ENCODE measurements at regions not wholly inside any gene's neighbourhood (a gene's known extent, or its start where the extent isn't known, plus 50 kb on each side); places are given as distances from the start of the nearest gene placed in this dataset.
A peak's percentile ranks its signal among the peaks of the same experiment; 100 is the strongest.

- Mint-ChIP-seq H3K36me3 (ENCODE audit: low read depth) (no peaks in the 10 kb centered on the region), H3K4me1 (peaks cover 18% of the 10 kb centered on the region), H3K27ac (no peak overlapping the region), H3K4me3 (no peak overlapping the region), H3K27me3 (no peaks in the 10 kb centered on the region)
- DNase-seq, result no peak
- no peaks in the 10 kb centered on the region for H3K9me3 ChIP-seq (ENCODE audit: control insufficient read depth, low read length, poor library complexity, severe bottlenecking)
- ATAC-seq, result peak; percentile 35
These were observed 642.8 kb upstream of the DIPK2B start for GRCh38 chrX:45843518-45843917.

GRCh38 chrX:45842926-45843315 lies 642.2 kb upstream of the DIPK2B start:
- DNase-seq (no peak), ATAC-seq (no peak)
- peak overlapping the region; percentile 79 for H3K27ac Mint-ChIP-seq
- H3K9me3 ChIP-seq (ENCODE audit: control insufficient read depth, low read length, poor library complexity, severe bottlenecking), result no peaks in the 10 kb centered on the region
- no peaks in the 10 kb centered on the region for H3K27me3 Mint-ChIP-seq
- H3K4me1 Mint-ChIP-seq, result peaks cover 17% of the 10 kb centered on the region
- no peak overlapping the region for H3K4me3 Mint-ChIP-seq
- H3K36me3 Mint-ChIP-seq (ENCODE audit: low read depth), result no peaks in the 10 kb centered on the region

- Mint-ChIP-seq H3K4me1 (peaks cover 15% of the 10 kb centered on the region), H3K27me3 (no peaks in the 10 kb centered on the region), H3K27ac (peak overlapping the region; percentile 79), H3K36me3 (ENCODE audit: low read depth) (no peaks in the 10 kb centered on the region), H3K4me3 (no peak overlapping the region)
- ATAC-seq (no peak), DNase-seq (no peak)
- H3K9me3 ChIP-seq (ENCODE audit: control insufficient read depth, low read length, poor library complexity, severe bottlenecking), result no peaks in the 10 kb centered on the region
These were observed 641.7 kb upstream of the DIPK2B start for GRCh38 chrX:45842207-45842925.

- H3K9me3 ChIP-seq (ENCODE audit: control insufficient read depth, low read length, poor library complexity, severe bottlenecking), result no peaks in the 10 kb centered on the region
- no peaks in the 10 kb centered on the region for H3K27me3 Mint-ChIP-seq
- no peak for DNase-seq
- ATAC-seq, result no peak
- H3K4me1 Mint-ChIP-seq, result peaks cover 15% of the 10 kb centered on the region
- H3K36me3 Mint-ChIP-seq (ENCODE audit: low read depth), result no peaks in the 10 kb centered on the region
- no peak overlapping the region for H3K4me3 Mint-ChIP-seq
- no peak overlapping the region for H3K27ac Mint-ChIP-seq
These were observed 639.8 kb upstream of the DIPK2B start for GRCh38 chrX:45840411-45840950.

GRCh38 chrX:45830343-45830742 lies 629.7 kb upstream of the DIPK2B start:
- H3K27me3 Mint-ChIP-seq, result no peaks in the 10 kb centered on the region
- DNase-seq (no peak), ATAC-seq (no peak)
- H3K27ac Mint-ChIP-seq, result peak overlapping the region; percentile 68
- H3K36me3 Mint-ChIP-seq (ENCODE audit: low read depth), result no peaks in the 10 kb centered on the region
- no peaks in the 10 kb centered on the region for H3K9me3 ChIP-seq (ENCODE audit: control insufficient read depth, low read length, poor library complexity, severe bottlenecking)
- H3K4me3 Mint-ChIP-seq, result peak overlapping the region; percentile 28
- H3K4me1 Mint-ChIP-seq, result peaks cover 18% of the 10 kb centered on the region

GRCh38 chrX:45824471-45824870 lies 623.8 kb upstream of the DIPK2B start:
- H3K27ac Mint-ChIP-seq, result peak overlapping the region; percentile 51
- ATAC-seq (peak; percentile 58), DNase-seq (peak in 1 of 3 donors; percentile 13)
- H3K27me3 Mint-ChIP-seq, result no peaks in the 10 kb centered on the region
- H3K36me3 Mint-ChIP-seq (ENCODE audit: low read depth), result no peaks in the 10 kb centered on the region
- H3K4me1 Mint-ChIP-seq, result peaks cover 2% of the 10 kb centered on the region
- no peak overlapping the region for H3K4me3 Mint-ChIP-seq
- no peaks in the 10 kb centered on the region for H3K9me3 ChIP-seq (ENCODE audit: control insufficient read depth, low read length, poor library complexity, severe bottlenecking)

GRCh38 chrX:45823536-45823935 lies 622.9 kb upstream of the DIPK2B start:
- Mint-ChIP-seq H3K27me3 (no peaks in the 10 kb centered on the region), H3K27ac (no peak overlapping the region), H3K4me1 (peaks cover 2% of the 10 kb centered on the region), H3K36me3 (ENCODE audit: low read depth) (peaks cover 2% of the 10 kb centered on the region), H3K4me3 (no peak overlapping the region)
- ATAC-seq (no peak), DNase-seq (no peak)
- H3K9me3 ChIP-seq (ENCODE audit: control insufficient read depth, low read length, poor library complexity, severe bottlenecking), result no peaks in the 10 kb centered on the region

- H3K4me3 Mint-ChIP-seq, result no peak overlapping the region
- H3K9me3 ChIP-seq (ENCODE audit: control insufficient read depth, low read length, poor library complexity, severe bottlenecking), result no peaks in the 10 kb centered on the region
- peaks cover 2% of the 10 kb centered on the region for H3K4me1 Mint-ChIP-seq
- H3K27ac Mint-ChIP-seq, result no peak overlapping the region
- DNase-seq (no peak), ATAC-seq (no peak)
- H3K36me3 Mint-ChIP-seq (ENCODE audit: low read depth), result peaks cover 2% of the 10 kb centered on the region
- H3K27me3 Mint-ChIP-seq, result no peaks in the 10 kb centered on the region
These were observed 621.4 kb upstream of the DIPK2B start for GRCh38 chrX:45822124-45822523.

GRCh38 chrX:45818913-45819312 lies 618.2 kb upstream of the DIPK2B start:
- Mint-ChIP-seq H3K4me3 (no peak overlapping the region), H3K36me3 (ENCODE audit: low read depth) (peaks cover 2% of the 10 kb centered on the region), H3K27me3 (no peaks in the 10 kb centered on the region), H3K4me1 (peaks cover 2% of the 10 kb centered on the region), H3K27ac (peak overlapping the region; percentile 51)
- ATAC-seq (no peak), DNase-seq (no peak)
- no peaks in the 10 kb centered on the region for H3K9me3 ChIP-seq (ENCODE audit: control insufficient read depth, low read length, poor library complexity, severe bottlenecking)

GRCh38 chrX:45815441-45815840 lies 614.8 kb upstream of the DIPK2B start:
- H3K27me3 Mint-ChIP-seq, result no peaks in the 10 kb centered on the region
- ATAC-seq, result no peak
- no peak for DNase-seq
- H3K4me1 Mint-ChIP-seq, result peaks cover 20% of the 10 kb centered on the region
- no peak overlapping the region for H3K4me3 Mint-ChIP-seq
- no peaks in the 10 kb centered on the region for H3K9me3 ChIP-seq (ENCODE audit: control insufficient read depth, low read length, poor library complexity, severe bottlenecking)
- H3K27ac Mint-ChIP-seq, result no peak overlapping the region
- peaks cover 2% of the 10 kb centered on the region for H3K36me3 Mint-ChIP-seq (ENCODE audit: low read depth)

GRCh38 chrX:45811326-45811725 lies 610.6 kb upstream of the DIPK2B start:
- Mint-ChIP-seq H3K4me1 (peaks cover 41% of the 10 kb centered on the region), H3K27me3 (no peaks in the 10 kb centered on the region), H3K27ac (peak overlapping the region; percentile 74), H3K4me3 (no peak overlapping the region), H3K36me3 (ENCODE audit: low read depth) (no peaks in the 10 kb centered on the region)
- ATAC-seq (no peak), DNase-seq (no peak)
- no peaks in the 10 kb centered on the region for H3K9me3 ChIP-seq (ENCODE audit: control insufficient read depth, low read length, poor library complexity, severe bottlenecking)

GRCh38 chrX:45807572-45808425 lies 607.1 kb upstream of the DIPK2B start:
- Mint-ChIP-seq H3K27ac (peak overlapping the region; percentile 93), H3K27me3 (no peaks in the 10 kb centered on the region), H3K4me3 (peak overlapping the region; percentile 84), H3K36me3 (ENCODE audit: low read depth) (no peaks in the 10 kb centered on the region), H3K4me1 (peaks cover 44% of the 10 kb centered on the region)
- ATAC-seq (no peak), DNase-seq (no peak)
- H3K9me3 ChIP-seq (ENCODE audit: control insufficient read depth, low read length, poor library complexity, severe bottlenecking), result no peaks in the 10 kb centered on the region

GRCh38 chrX:45806410-45807121 lies 605.9 kb upstream of the DIPK2B start:
- H3K4me3 Mint-ChIP-seq, result peak overlapping the region; percentile 84
- peak in 2 of 3 donors; percentile 15 to 20 for DNase-seq
- H3K9me3 ChIP-seq (ENCODE audit: control insufficient read depth, low read length, poor library complexity, severe bottlenecking), result no peaks in the 10 kb centered on the region
- H3K27ac Mint-ChIP-seq, result peak overlapping the region; percentile 93
- no peaks in the 10 kb centered on the region for H3K27me3 Mint-ChIP-seq
- H3K4me1 Mint-ChIP-seq, result peaks cover 37% of the 10 kb centered on the region
- no peaks in the 10 kb centered on the region for H3K36me3 Mint-ChIP-seq (ENCODE audit: low read depth)
- peak; percentile 91 for ATAC-seq

Data from T-helper 17 cell (primary cell).